H1 (cell line): ENCODE measurements at regions not wholly inside any gene's neighbourhood (a gene's known extent, or its start where the extent isn't known, plus 50 kb on each side); places are given as distances from the start of the nearest gene placed in this dataset.
"Not testable (repeated sequence)": the region's sequence is repeated elsewhere in the genome, so short reads cannot be mapped to it uniquely, and the experiment has no call there.

Experiments used
- CHD2 ChIP-seq: IDR thresholded peaks from 2 replicates; pipeline ENCODE4 v1.6.1; 2012; ENCODE audit warnings: low read length, improper control_type of control experiment
- CTCF ChIP-seq, 3 experiments: IDR thresholded peaks; 1 replicate in 2 of 3; 2 replicates in 1 of 3; pipeline versions ENCODE4 v1.5.1 to v1.6.1; 2011; ENCODE audit warnings: low read length in 3 of 3, mild to moderate bottlenecking in 3 of 3, inconsistent platforms in 2 of 3, low read depth in 1 of 3, moderate library complexity in 1 of 3; ENCODE audit not compliant: insufficient read depth in 1 of 3; ENCODE audit errors: control extremely low read depth in 1 of 3
- EP300 ChIP-seq, 2 experiments: IDR thresholded peaks; 1 replicate in 1 of 2; 2 replicates in 1 of 2; pipeline ENCODE4 v1.6.1; 2011 to 2012; ENCODE audit warnings: low read depth in 2 of 2, low read length in 2 of 2, mild to moderate bottlenecking in 2 of 2, borderline replicate concordance in 1 of 2, inconsistent platforms in 1 of 2, moderate library complexity in 1 of 2
- JUND ChIP-seq: IDR thresholded peaks from 2 replicates; pipeline ENCODE4 v1.6.1; 2011; ENCODE audit warnings: mild to moderate bottlenecking, improper control_type of control experiment, low read length
- KDM1A ChIP-seq: fragments of 200-600, 300-600 bp; sonication (generic); IDR thresholded peaks from 2 replicates; pipeline ENCODE4 v1.7.1; 2016; ENCODE audit warnings: mild to moderate bottlenecking, low read length, borderline replicate concordance
- MAFK ChIP-seq: IDR thresholded peaks from 2 replicates; pipeline ENCODE4 v1.6.1; 2012; ENCODE audit warnings: low read depth, mild to moderate bottlenecking, improper control_type of control experiment, low read length
- MAX ChIP-seq: IDR thresholded peaks from 2 replicates; pipeline ENCODE4 v1.6.1; 2012; ENCODE audit warnings: inconsistent platforms
- RFX5 ChIP-seq: IDR thresholded peaks from 2 replicates; pipeline ENCODE4 v1.6.1; 2011; ENCODE audit warnings: low read depth, low read length, improper control_type of control experiment, borderline replicate concordance
- SIN3A ChIP-seq, 2 experiments: IDR thresholded peaks in 1 of 2; conservative IDR thresholded peaks in 1 of 2; 2 replicates each; pipeline ENCODE4 v1.6.1; 2011 to 2012; ENCODE audit warnings: low read length in 2 of 2, improper control_type of control experiment in 1 of 2, low read depth in 1 of 2, mild to moderate bottlenecking in 1 of 2
- TAF1 ChIP-seq: IDR thresholded peaks from 2 replicates; pipeline ENCODE4 v1.6.1; 2011; ENCODE audit warnings: mild to moderate bottlenecking, low read depth, low read length
- TCF12 ChIP-seq: IDR thresholded peaks from 2 replicates; pipeline ENCODE4 v1.6.1; 2011; ENCODE audit warnings: low read depth, mild to moderate bottlenecking, low read length

- not testable (repeated sequence) for TF ChIP-seq TAF1; CTCF (IDR thresholded peaks at IDR 0.05; ENCODE audit: control extremely low read depth in 1 of 3, insufficient read depth in 1 of 3, low read depth in 1 of 3, low read length in 3 of 3); KDM1A; RFX5; CHD2; JUND; MAX; EP300 (IDR thresholded peaks at IDR 0.05; ENCODE audit: borderline replicate concordance in 1 of 2, low read depth in 2 of 2, low read length in 2 of 2); MAFK; SIN3A (conservative IDR thresholded peaks at IDR 0.05 in 1 of 2, IDR thresholded peaks at IDR 0.05 in 1 of 2; ENCODE audit: low read depth in 1 of 2, low read length in 2 of 2); TCF12
Measured at GRCh38 chr1:146504121-146504520, 275.3 kb upstream of the NOTCH2NLA start.
